Natural killer cell (primary cell): ENCODE measurements at regions not wholly inside any gene's neighbourhood (a gene's known extent, or its start where the extent isn't known, plus 50 kb on each side); places are given as distances from the start of the nearest gene placed in this dataset.
"Not testable (repeated sequence)": the region's sequence is repeated elsewhere in the genome, so short reads cannot be mapped to it uniquely, and the experiment has no call there.

Experiments used
- ATAC-seq, 3 donors: fragments of 150-1000 bp in 2 of 3; fragments of 200-7000 bp in 1 of 3; cut with Tn5 transposase; 1 replicate in 1 of 3; 2 replicates in 2 of 3; pipeline ENCODE4 v1.10.0; 2021; ENCODE audit warnings: mild to moderate bottlenecking in 2 of 3, moderate library complexity in 2 of 3
- DNase-seq, 2 donors: peaks; one replicate each; pipeline versions ENCODE4 v3.0.0 to v3.0.0-alpha.2; 2013 to 2021; ENCODE audit warnings: mixed read lengths in 1 of 2
- H3K27ac ChIP-seq: one replicate; pipeline ENCODE4 v1.5.1; 2013; ENCODE audit warnings: mild to moderate bottlenecking, low read length
- H3K27me3 ChIP-seq: one replicate; pipeline ENCODE4 v1.6.1; 2013; ENCODE audit warnings: low read length; ENCODE audit not compliant: control insufficient read depth, insufficient read depth
- H3K36me3 ChIP-seq: one replicate; pipeline ENCODE4 v1.6.1; 2013; ENCODE audit warnings: low read length; ENCODE audit not compliant: control insufficient read depth, insufficient read depth
- H3K4me1 ChIP-seq: one replicate; pipeline ENCODE4 v1.6.1; 2013; ENCODE audit warnings: low read length; ENCODE audit not compliant: control insufficient read depth, insufficient read depth
- H3K4me3 ChIP-seq: one replicate; pipeline ENCODE4 v1.5.1; 2013; ENCODE audit warnings: low read length
- H3K9me3 ChIP-seq: one replicate; pipeline ENCODE4 v1.6.1; 2013; ENCODE audit warnings: low read length; ENCODE audit not compliant: control insufficient read depth, insufficient read depth
- H3K27ac Mint-ChIP-seq, 2 donors: one replicate each; pipeline ENCODE4 v1.8.0; 2022; ENCODE audit warnings: mild to moderate bottlenecking in 2 of 2, mixed read lengths in 2 of 2, moderate library complexity in 1 of 2
- H3K27me3 Mint-ChIP-seq, 2 donors: one replicate each; pipeline ENCODE4 v1.8.0; 2022; ENCODE audit warnings: low read depth in 2 of 2, mixed read lengths in 2 of 2
- H3K36me3 Mint-ChIP-seq: one replicate; pipeline ENCODE4 v1.8.0; 2022; ENCODE audit warnings: mixed read lengths
- H3K4me1 Mint-ChIP-seq, 2 donors: one replicate each; pipeline ENCODE4 v1.8.0; 2022; ENCODE audit warnings: mixed read lengths in 2 of 2
- H3K4me3 Mint-ChIP-seq: one replicate; pipeline ENCODE4 v1.8.0; 2022; ENCODE audit warnings: mild to moderate bottlenecking, moderate library complexity, mixed read lengths
- H3K9me3 Mint-ChIP-seq, 2 donors: one replicate each; pipeline ENCODE4 v1.8.0; 2022; ENCODE audit warnings: mixed read lengths in 2 of 2
- CTCF ChIP-seq: fragments of 200-600 bp; IDR thresholded peaks from one replicate; pipeline ENCODE4 v1.8.0; 2022; ENCODE audit warnings: antibody characterized with exemption
- WGBS: methylation state at CpG from one replicate; pipeline ENCODE4 v1.1.7; 2013; ENCODE audit warnings: missing lambda C conversion rate; ENCODE audit not compliant: insufficient coverage; 5-methylcytosine and 5-hydroxymethylcytosine counted together
- intact Hi-C: fragments of 100-400 bp; cut with micrococcal nuclease; formaldehyde crosslinking; loops from one replicate; pipeline ENCODE4 v1.14.2; 2022

GRCh38 chrX:65866773-65867172 is 173.1 kb downstream of the VSIG4 start:
- Mint-ChIP-seq H3K27ac (no peak overlapping the region), H3K27me3 (peaks cover 0 to 6% of the 10 kb centered on the region in 2 donors), H3K9me3 (no peaks in the 10 kb centered on the region), H3K4me3 (no peak overlapping the region), H3K4me1 (peaks cover 5 to 10% of the 10 kb centered on the region in 2 donors), H3K36me3 (no peaks in the 10 kb centered on the region)
- Histone ChIP-seq H3K36me3 (no peaks in the 10 kb centered on the region), H3K4me1 (peaks cover 10% of the 10 kb centered on the region), H3K9me3 (no peaks in the 10 kb centered on the region), H3K27ac (peak overlapping the region; percentile 69), H3K27me3 (no peaks in the 10 kb centered on the region), H3K4me3 (no peak overlapping the region)
- DNase-seq (no peak), ATAC-seq (no peak)
- no peak for TF ChIP-seq CTCF
- WGBS = no CpG with 5 or more reads among the region's 1 CpG
- intact Hi-C loops = no loop called here

GRCh38 chrX:65866146-65866545 is 173.7 kb downstream of the VSIG4 start:
- no peaks in the 10 kb centered on the region for H3K36me3 Mint-ChIP-seq
- no peak overlapping the region for H3K4me3 Mint-ChIP-seq
- peaks cover 5 to 11% of the 10 kb centered on the region in 2 donors for H3K4me1 Mint-ChIP-seq
- intact Hi-C loops = no loop called here
- Histone ChIP-seq H3K9me3 (no peaks in the 10 kb centered on the region), H3K27ac (peak overlapping the region; percentile 69), H3K36me3 (no peaks in the 10 kb centered on the region), H3K27me3 (no peaks in the 10 kb centered on the region), H3K4me3 (no peak overlapping the region), H3K4me1 (peaks cover 8% of the 10 kb centered on the region)
- TF ChIP-seq CTCF = no peak
- H3K9me3 Mint-ChIP-seq = no peaks in the 10 kb centered on the region
- DNase-seq (peak in 1 of 2 donors; percentile 59), ATAC-seq (peak in 2 of 3 donors; percentile 90 to 94)
- peak overlapping the region in 1 of 2 donors; percentile 36 for H3K27ac Mint-ChIP-seq
- H3K27me3 Mint-ChIP-seq = peaks cover 0 to 6% of the 10 kb centered on the region in 2 donors

- Mint-ChIP-seq H3K4me1 (peaks cover 5 to 16% of the 10 kb centered on the region in 2 donors), H3K36me3 (no peaks in the 10 kb centered on the region), H3K9me3 (no peaks in the 10 kb centered on the region), H3K27ac (no peak overlapping the region), H3K4me3 (no peak overlapping the region), H3K27me3 (peaks cover 0 to 2% of the 10 kb centered on the region in 2 donors)
- no peak overlapping the region for H3K27ac ChIP-seq
- peak in 1 of 2 donors; percentile 60 for DNase-seq
- H3K4me1 ChIP-seq = peaks cover 8% of the 10 kb centered on the region
- 73% methylated on average over 4 of the region's 5 CpGs for WGBS
- TF ChIP-seq CTCF = no peak
- no peaks in the 10 kb centered on the region for H3K9me3 ChIP-seq
- no peaks in the 10 kb centered on the region for H3K27me3 ChIP-seq
- H3K36me3 ChIP-seq = no peaks in the 10 kb centered on the region
- intact Hi-C loops = no loop called here
- no peak for ATAC-seq
- no peak overlapping the region for H3K4me3 ChIP-seq
These were observed 177.2 kb downstream of the VSIG4 start for GRCh38 chrX:65862638-65863037.

GRCh38 chrX:65859299-65859698 is 180.6 kb downstream of the VSIG4 start:
- Mint-ChIP-seq H3K9me3 (peaks cover 3 to 5% of the 10 kb centered on the region in 2 donors), H3K4me1 (peaks cover 0 to 9% of the 10 kb centered on the region in 2 donors), H3K27ac (no peak overlapping the region), H3K27me3 (peaks cover 0 to 18% of the 10 kb centered on the region in 2 donors), H3K4me3 (no peak overlapping the region), H3K36me3 (peaks cover 13% of the 10 kb centered on the region)
- intact Hi-C loops = no loop called here
- no peak for DNase-seq
- TF ChIP-seq CTCF = no peak
- no peak for ATAC-seq
- Histone ChIP-seq H3K27ac (no peak overlapping the region), H3K27me3 (no peaks in the 10 kb centered on the region), H3K4me1 (no peaks in the 10 kb centered on the region), H3K9me3 (no peaks in the 10 kb centered on the region), H3K4me3 (no peak overlapping the region), H3K36me3 (no peaks in the 10 kb centered on the region)

- H3K4me3 Mint-ChIP-seq, H3K36me3 ChIP-seq, DNase-seq, H3K4me3 ChIP-seq, H3K4me1 ChIP-seq, H3K27ac ChIP-seq, ATAC-seq, intact Hi-C loops, H3K9me3 ChIP-seq, H3K27me3 ChIP-seq, H3K9me3 Mint-ChIP-seq, H3K27ac Mint-ChIP-seq, H3K4me1 Mint-ChIP-seq: not testable (repeated sequence)
- Mint-ChIP-seq H3K36me3 (peaks cover 15% of the 10 kb centered on the region), H3K27me3 (peaks cover 2 to 31% of the 10 kb centered on the region in 2 donors)
- WGBS = no CpG with 5 or more reads among the region's 1 CpG
These were observed 185.4 kb downstream of the VSIG4 start for GRCh38 chrX:65854437-65854836.
